ENCODE measurements at regions not wholly inside any gene's neighbourhood (a gene's known extent, or its start where the extent isn't known, plus 50 kb on each side); places are given as distances from the start of the nearest gene placed in this dataset.
A peak's percentile ranks its signal among the peaks of the same experiment; 100 is the strongest.
"Not testable (repeated sequence)": the region's sequence is repeated elsewhere in the genome, so short reads cannot be mapped to it uniquely, and the experiment has no call there.

- in situ Hi-C loops (cut with MboI; ENCODE audit: low pct_unique_long_range_greater_than_20kb, low sequenced_read_pairs), result no loop called here
- DNase-seq, result peak; percentile 30
Measured at GRCh38 chr20:19832875-19833274, 74.8 kb downstream of the RIN2 start.

- in situ Hi-C loops (cut with MboI; ENCODE audit: low pct_unique_long_range_greater_than_20kb, low sequenced_read_pairs), result no loop called here
Measured at GRCh38 chr20:19833395-19833794, 75.3 kb downstream of the RIN2 start.

GRCh38 chr20:19834287-19834686 is 76.2 kb downstream of the RIN2 start:
- in situ Hi-C loops (cut with MboI; ENCODE audit: low pct_unique_long_range_greater_than_20kb, low sequenced_read_pairs), result no loop called here
- no peak for DNase-seq

More at GRCh38 chr20:19833395-19833794, 75.3 kb downstream of the RIN2 start:
- no peak for DNase-seq

GRCh38 chr20:19834783-19835182 is 76.7 kb downstream of the RIN2 start:
- DNase-seq, result no peak
- in situ Hi-C loops (cut with MboI; ENCODE audit: low pct_unique_long_range_greater_than_20kb, low sequenced_read_pairs), result no loop called here

DNA sequence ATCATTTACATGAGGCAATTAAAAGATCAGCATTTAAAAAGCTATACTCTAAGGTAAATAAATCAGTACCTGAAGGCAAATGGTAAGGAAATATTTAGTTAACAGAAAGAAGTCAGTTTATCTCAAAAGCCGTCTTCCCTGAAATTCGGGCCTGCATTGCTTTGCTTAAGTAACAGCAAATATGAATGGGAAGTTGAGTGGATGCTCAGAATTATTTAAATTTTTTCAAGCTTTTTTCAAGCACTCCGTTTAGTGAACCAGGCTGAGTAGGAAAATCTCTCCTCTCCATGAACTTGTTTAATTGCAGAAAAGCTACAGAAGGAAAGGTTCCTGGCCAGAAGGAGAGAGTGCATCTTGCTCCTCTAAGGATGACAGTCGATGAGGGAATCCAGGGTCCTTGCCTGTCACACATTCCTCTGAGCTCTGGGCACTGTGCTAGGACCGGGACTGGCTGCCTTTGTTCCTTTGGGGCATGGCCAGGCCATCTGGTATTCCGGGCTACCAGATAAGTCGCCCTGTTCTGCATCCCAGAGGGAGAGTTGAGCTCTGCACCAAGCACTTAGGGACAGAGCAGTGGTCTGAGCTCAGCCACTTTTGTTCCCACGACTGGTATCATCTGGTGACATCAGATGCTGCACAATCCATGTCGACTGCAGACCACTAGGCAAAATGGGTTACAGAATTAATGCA is 77.6 kb downstream of the RIN2 start:
- no peak for DNase-seq
- in situ Hi-C loops (cut with MboI; ENCODE audit: low pct_unique_long_range_greater_than_20kb, low sequenced_read_pairs), result no loop called here

- in situ Hi-C loops (cut with MboI; ENCODE audit: low pct_unique_long_range_greater_than_20kb, low sequenced_read_pairs), result no loop called here
- no peak for DNase-seq
Measured at GRCh38 chr20:19838468-19838867, 80.4 kb downstream of the RIN2 start.

DNA sequence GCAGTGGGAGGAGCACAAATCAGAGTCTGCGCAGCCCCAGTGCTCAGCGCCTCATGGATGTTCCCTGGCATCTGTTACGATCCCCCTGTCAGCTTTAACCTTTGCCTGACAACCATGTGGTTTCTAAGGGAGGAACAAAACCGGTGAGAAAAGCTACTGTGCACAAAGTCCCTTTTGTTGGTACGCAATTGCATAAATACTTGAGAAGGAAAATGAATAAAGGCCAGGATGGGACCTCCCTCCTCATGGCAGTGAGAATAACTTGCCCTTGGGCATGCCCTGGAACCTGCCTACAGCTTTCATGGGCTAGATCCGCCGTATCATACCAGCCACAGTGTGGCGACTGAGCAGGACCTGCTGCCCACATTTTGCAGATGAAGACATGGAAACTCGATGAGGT is 81.0 kb downstream of the RIN2 start:
- in situ Hi-C loops (cut with MboI; ENCODE audit: low pct_unique_long_range_greater_than_20kb, low sequenced_read_pairs), result no loop called here
- no peak for DNase-seq

DNA sequence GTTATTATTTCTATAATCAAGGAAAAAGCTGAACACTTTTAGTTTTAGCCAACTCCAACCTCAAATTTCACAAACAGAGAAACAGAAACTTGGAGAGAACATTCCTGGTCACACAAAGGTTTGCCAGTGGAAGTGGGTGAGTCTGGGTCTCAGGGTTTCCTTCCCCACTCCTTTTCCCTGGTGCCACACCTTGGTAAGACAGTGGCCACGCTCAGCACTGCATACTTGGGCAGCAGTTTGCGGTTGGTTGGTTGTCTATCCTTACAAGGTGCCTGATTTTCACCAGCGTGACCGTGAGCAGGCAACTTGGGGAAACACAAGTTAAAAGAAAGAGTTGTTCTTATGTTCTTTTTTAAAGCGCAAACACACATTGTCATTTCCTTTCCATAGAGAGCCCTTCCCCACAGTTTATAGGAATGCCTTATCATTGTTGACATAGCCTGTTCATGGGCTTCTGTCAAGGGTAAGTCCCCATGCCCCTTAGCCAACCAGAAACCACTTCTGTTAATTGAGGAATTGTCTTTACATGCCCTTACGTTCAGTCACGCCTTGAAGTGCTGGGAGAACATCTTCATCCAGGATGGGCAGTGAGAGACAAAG is 82.2 kb downstream of the RIN2 start:
- DNase-seq, result no peak
- in situ Hi-C loops (cut with MboI; ENCODE audit: low pct_unique_long_range_greater_than_20kb, low sequenced_read_pairs), result no loop called here

DNA sequence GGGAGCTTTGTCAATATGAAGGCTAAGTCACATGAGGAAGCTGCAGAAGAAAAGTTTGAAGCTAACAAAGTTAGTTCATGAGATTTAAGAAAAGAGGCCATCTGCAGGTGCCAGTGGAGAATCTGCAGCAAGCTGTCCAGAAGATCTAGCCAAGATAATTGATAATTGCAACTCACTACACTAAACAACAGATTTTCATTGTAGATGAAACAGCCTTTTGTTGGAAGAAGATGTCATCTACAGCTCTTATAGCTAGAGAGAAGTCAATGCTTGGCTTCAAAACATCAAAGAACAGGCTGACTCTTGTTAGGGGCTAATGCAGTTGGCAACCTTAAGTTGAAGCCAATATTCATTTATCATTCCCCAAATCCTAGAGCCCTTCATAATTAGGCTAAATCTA is 83.7 kb downstream of the RIN2 start:
- no peak for DNase-seq
- in situ Hi-C loops (cut with MboI; ENCODE audit: low pct_unique_long_range_greater_than_20kb, low sequenced_read_pairs), result no loop called here

DNA sequence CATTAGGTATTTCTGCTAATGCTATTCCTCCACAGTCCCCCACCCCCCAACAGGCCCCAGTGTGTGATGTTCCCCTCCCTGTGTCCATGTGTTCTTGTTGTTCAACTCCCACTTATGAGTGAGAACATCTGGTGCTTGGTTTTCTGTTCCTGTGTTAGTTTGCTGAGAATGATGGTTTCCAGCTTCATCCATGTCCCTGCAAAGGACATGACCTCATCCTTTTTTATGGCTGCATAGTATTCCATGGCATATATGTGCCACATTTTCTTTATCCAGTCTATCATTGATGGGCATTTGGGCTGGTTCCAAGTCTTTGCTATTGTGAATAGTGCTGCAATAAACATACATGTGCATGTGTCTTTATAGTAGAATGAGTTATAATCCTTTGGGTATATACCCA is 86.8 kb downstream of the RIN2 start:
- DNase-seq; in situ Hi-C loops (cut with MboI; ENCODE audit: low pct_unique_long_range_greater_than_20kb, low sequenced_read_pairs): not testable (repeated sequence)

DNA sequence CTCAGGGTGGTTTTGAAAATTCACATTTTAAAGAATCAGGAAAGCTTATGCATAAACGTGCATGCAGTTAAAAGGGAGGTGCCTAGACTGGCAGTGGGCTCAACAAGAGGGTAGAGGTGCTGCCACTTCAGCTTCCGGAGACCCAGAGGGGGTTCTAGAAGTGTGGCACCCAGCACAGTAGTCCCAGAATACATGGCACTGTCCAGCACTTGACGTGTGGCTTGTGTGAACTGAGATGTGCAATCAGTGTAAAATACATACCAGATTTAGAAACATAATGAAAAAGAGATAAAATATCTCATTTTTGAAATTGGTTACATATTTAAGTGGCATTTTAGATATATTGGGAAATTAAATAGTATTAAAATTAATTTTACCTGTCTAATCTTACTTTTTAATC is 89.3 kb downstream of the RIN2 start:
- in situ Hi-C loops (cut with MboI; ENCODE audit: low pct_unique_long_range_greater_than_20kb, low sequenced_read_pairs), result no loop called here
- no peak for DNase-seq

- in situ Hi-C loops (cut with MboI; ENCODE audit: low pct_unique_long_range_greater_than_20kb, low sequenced_read_pairs), result no loop called here
- DNase-seq, result no peak
Measured at GRCh38 chr20:19849341-19850197, 91.5 kb downstream of the RIN2 start.

DNA sequence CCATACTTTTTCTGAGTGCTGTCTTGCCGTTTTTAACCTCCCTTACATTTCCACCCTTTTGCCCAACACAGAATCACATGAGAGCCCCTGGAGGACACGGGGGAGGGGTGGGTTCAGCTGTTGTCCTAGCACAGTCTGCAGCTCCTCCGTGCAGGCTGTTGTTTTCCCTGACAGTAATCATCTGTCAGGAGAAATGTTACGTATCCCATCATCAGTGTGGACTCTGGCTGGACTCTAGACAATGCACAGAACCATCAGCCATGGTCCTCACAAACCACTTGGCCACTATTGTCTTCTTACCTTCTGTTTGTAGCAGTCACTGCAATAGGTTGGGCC is 92.1 kb downstream of the RIN2 start:
- in situ Hi-C loops (cut with MboI; ENCODE audit: low pct_unique_long_range_greater_than_20kb, low sequenced_read_pairs), result no loop called here

GRCh38 chr20:19851861-19852260 is 93.8 kb downstream of the RIN2 start:
- in situ Hi-C loops (cut with MboI; ENCODE audit: low pct_unique_long_range_greater_than_20kb, low sequenced_read_pairs), result no loop called here
- no peak for DNase-seq

More for the DNA sequence above, 92.1 kb downstream of the RIN2 start:
- DNase-seq, result no peak

DNA sequence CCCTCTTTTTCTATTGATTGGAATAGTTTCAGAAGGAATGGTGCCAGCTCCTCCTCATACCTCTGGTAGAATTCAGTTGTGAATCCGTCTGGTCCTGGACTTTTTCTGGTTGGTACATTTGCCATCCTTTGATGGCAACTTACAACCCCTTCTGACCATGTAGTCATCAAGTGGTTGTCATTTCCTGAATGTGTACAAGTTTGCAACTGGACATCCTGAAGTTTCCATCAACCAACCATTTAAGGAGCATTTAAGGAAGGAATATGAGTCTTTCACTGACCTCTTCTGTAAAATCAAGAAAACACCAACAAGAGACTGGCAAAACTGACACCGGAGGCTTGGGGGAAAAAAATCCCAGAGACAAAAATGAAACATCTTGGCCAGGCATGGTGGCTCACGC is 97.4 kb downstream of the RIN2 start:
- in situ Hi-C loops (cut with MboI; ENCODE audit: low pct_unique_long_range_greater_than_20kb, low sequenced_read_pairs), result no loop called here
- no peak for DNase-seq

GRCh38 chr20:19858466-19859371 is 100.7 kb downstream of the RIN2 start:
- DNase-seq, result no peak
- in situ Hi-C loops (cut with MboI; ENCODE audit: low pct_unique_long_range_greater_than_20kb, low sequenced_read_pairs), result no loop called here

GRCh38 chr20:19859444-19859843 is 101.4 kb downstream of the RIN2 start:
- in situ Hi-C loops (cut with MboI; ENCODE audit: low pct_unique_long_range_greater_than_20kb, low sequenced_read_pairs), result no loop called here
- no peak for DNase-seq

- DNase-seq, result no peak
- in situ Hi-C loops (cut with MboI; ENCODE audit: low pct_unique_long_range_greater_than_20kb, low sequenced_read_pairs), result no loop called here
Measured at GRCh38 chr20:19860737-19861136, 102.7 kb downstream of the RIN2 start.

GRCh38 chr20:19861147-19861759 is 103.2 kb downstream of the RIN2 start:
- DNase-seq, result no peak
- in situ Hi-C loops (cut with MboI; ENCODE audit: low pct_unique_long_range_greater_than_20kb, low sequenced_read_pairs), result no loop called here

All from KBM-7 (cell line).